ENCODE measurements at regions not wholly inside any gene's neighbourhood (a gene's known extent, or its start where the extent isn't known, plus 50 kb on each side); places are given as distances from the start of the nearest gene placed in this dataset.

DNA sequence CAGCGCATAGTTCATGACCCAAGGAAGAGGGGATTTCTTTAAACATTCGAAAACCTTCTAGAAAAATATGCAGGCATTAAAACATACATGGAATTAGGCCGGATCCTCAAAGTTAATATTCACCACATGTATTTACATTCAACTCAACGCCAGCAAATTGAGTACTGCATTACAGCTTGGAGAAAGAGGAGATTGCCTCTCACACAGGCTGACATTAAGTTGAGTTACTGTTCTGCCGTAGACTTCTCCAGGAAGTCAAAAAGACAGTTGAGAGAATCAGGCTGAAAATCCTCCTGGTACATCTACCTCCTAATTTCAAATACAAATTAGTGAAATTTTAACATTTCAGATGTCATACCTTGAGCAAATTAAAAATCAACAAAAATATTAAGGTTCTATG is 195.7 kb downstream of the URI1 start:
- TF ChIP-seq, protein P1, sequence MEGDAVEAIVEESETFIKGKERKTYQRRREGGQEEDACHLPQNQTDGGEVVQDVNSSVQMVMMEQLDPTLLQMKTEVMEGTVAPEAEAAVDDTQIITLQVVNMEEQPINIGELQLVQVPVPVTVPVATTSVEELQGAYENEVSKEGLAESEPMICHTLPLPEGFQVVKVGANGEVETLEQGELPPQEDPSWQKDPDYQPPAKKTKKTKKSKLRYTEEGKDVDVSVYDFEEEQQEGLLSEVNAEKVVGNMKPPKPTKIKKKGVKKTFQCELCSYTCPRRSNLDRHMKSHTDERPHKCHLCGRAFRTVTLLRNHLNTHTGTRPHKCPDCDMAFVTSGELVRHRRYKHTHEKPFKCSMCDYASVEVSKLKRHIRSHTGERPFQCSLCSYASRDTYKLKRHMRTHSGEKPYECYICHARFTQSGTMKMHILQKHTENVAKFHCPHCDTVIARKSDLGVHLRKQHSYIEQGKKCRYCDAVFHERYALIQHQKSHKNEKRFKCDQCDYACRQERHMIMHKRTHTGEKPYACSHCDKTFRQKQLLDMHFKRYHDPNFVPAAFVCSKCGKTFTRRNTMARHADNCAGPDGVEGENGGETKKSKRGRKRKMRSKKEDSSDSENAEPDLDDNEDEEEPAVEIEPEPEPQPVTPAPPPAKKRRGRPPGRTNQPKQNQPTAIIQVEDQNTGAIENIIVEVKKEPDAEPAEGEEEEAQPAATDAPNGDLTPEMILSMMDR (IDR thresholded peaks at IDR 0.05; ENCODE audit: insufficient read depth, low read depth, low read length, missing control alignments): no peak
- H3K4me3 ChIP-seq (ENCODE audit: low read depth, low read length): no peak overlapping the region
- no peak for DNase-seq (ENCODE audit: low read depth)

DNA sequence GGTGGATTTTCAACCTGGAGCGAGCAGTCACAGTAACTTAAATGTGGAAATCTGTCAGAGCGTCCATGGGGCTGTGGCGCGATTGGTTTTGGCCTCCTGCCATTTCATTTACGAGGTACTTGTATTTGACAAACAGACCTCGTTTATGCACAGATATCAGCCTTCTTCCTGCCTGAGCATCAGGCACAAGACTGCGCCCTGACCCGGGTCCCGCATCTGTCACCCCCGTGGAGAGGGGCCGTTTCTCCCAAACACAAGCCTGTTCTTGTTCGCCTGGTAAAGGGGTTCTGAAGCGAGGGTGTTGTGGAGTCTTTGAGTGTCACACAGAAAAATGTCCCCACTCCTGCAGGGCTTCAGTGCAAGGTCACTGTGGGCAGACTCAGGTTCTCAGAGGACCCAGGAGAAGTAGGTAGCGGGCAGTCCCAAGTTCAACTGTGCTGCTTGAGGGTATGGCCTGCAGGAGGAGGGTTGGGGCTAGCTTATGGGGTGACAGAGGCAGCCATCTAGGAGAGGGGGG is 202.3 kb downstream of the URI1 start:
- TF ChIP-seq, protein P1 (IDR thresholded peaks at IDR 0.05; ENCODE audit: insufficient read depth, low read depth, low read length, missing control alignments): no peak
- H3K4me3 ChIP-seq (ENCODE audit: low read depth, low read length): no peak overlapping the region
- no peak for DNase-seq (ENCODE audit: low read depth)

DNA sequence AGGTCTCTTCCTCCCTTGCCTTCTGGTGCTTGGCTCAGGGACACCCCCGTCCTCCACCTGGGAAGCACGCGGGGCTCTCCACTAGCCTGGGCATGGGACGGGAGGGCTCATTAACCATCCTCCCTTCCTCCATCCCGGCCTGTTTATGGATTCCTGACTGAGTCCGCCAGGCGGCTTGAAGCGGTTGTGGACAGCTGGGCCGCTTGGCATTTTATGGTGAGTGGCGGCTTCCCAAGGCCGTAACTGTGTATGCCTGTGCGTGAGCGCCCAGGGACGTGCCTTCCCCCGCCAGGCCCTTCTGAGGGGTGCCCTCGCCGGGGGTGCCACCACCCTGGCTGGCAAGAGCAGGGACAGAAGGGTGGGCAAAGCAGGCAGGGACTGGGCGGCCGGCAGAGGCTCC is 202.8 kb downstream of the URI1 start:
- H3K4me3 ChIP-seq (ENCODE audit: low read depth, low read length): no peak overlapping the region
- DNase-seq (ENCODE audit: low read depth): no peak
- TF ChIP-seq, protein P1 (IDR thresholded peaks at IDR 0.05; ENCODE audit: insufficient read depth, low read depth, low read length, missing control alignments): no peak

DNA sequence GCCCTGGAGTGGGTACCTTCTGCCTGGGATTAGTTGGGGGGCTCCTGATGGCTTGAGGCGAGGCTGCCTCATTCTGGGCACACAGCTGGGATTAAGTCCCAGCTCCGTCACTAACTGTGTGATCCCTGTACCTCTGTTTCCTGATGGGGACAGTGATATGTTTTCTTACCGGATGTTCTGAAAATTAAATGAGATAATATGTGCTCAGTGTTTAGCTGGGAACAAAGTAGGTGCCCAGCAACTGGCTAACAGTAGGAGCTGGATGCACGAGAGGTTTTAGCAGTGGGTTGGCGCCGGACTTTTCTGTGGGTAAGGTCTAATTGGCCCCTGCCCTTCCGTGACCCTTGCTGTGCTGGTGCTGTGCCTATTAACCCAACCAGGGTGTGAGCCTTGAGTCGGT is 203.4 kb downstream of the URI1 start:
- no peak for DNase-seq (ENCODE audit: low read depth)
- TF ChIP-seq, protein P1 (IDR thresholded peaks at IDR 0.05; ENCODE audit: insufficient read depth, low read depth, low read length, missing control alignments): no peak
- no peak overlapping the region for H3K4me3 ChIP-seq (ENCODE audit: low read depth, low read length)

DNA sequence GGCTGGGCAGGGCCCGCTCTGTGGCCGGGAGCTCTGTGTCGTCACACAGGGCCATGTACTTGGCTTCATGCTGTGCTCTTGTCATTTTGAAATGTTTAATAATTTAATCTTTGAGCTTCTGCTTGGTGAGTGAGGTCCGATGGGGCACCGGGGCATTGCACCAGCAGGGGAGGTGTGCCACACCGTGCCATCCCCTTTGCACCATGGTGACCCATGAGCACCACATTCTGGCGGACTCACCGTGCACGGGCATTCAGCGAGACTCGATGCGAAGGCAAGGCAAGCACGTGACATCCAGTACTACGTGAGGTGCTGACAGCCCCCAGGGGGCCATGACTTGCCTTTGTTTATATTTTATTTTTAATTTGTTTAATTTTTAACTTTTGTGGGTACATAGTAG is 204.3 kb downstream of the URI1 start:
- H3K4me3 ChIP-seq (ENCODE audit: low read depth, low read length): no peak overlapping the region
- TF ChIP-seq, protein P1 (IDR thresholded peaks at IDR 0.05; ENCODE audit: insufficient read depth, low read depth, low read length, missing control alignments): no peak
- no peak for DNase-seq (ENCODE audit: low read depth)

DNA sequence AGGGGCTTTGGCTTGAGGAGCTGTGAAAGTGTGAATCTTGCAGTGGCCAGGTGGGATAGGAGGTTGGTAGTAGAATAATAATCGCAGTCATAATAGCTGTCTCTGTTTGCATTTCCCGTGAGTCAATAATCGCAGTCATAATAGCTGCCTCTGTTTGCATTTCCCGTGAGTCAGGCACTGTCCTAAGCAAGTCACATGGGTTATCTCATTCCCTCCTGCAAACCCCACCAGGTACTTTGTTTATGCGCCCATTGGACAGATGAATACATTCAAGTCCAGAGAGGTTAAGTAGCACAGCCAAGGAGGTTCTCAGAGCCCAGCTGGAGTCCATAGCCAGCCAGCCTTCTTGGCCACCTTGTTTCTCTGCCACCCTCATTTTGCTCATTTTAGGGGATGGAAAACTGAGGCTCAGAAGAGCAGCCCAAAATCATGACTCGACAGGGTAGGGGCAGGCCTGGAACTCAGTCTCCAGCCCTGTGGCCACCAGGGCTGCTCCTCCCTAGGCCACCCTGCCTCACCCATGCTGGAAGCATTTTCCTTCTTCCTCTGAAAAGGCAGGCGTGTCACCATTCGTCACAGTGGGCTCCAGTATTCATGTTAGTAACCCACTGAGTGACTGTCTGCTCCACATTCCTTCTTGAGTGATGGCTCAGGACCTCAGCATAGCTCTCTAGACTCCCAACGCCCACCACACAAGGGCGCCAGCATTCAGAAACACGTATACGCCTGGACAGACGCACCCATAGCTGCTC is 206.2 kb downstream of the URI1 start:
- DNase-seq (ENCODE audit: low read depth): no peak
- TF ChIP-seq, protein P1 (IDR thresholded peaks at IDR 0.05; ENCODE audit: insufficient read depth, low read depth, low read length, missing control alignments): no peak
- no peak overlapping the region for H3K4me3 ChIP-seq (ENCODE audit: low read depth, low read length)

DNA sequence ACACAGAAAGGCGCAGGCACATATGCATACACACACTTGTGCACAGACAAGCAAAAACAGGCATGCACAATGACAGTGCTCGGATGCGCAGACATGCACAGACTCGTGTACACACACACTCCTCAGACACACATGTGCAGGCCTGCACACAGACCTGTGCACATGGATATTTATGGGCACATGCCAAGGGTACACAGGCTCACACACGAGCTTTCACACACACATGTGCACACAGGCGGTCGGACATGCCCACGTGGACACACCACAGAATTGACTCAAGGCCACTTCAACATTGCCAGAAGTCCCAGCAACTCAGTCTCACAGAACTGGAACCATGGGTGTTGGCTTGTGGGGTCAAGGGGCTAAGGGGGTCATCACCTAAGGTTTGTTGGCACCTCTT is 206.8 kb downstream of the URI1 start:
- TF ChIP-seq, protein P1 (IDR thresholded peaks at IDR 0.05; ENCODE audit: insufficient read depth, low read depth, low read length, missing control alignments): no peak
- no peak for DNase-seq (ENCODE audit: low read depth)
- no peak overlapping the region for H3K4me3 ChIP-seq (ENCODE audit: low read depth, low read length)
